ENCODE measurements at regions not wholly inside any gene's neighbourhood (a gene's known extent, or its start where the extent isn't known, plus 50 kb on each side); places are given as distances from the start of the nearest gene placed in this dataset.
"Not testable (repeated sequence)": the region's sequence is repeated elsewhere in the genome, so short reads cannot be mapped to it uniquely, and the experiment has no call there.

- H3K9ac ChIP-seq (ENCODE audit: low read depth, low read length) = no peak overlapping the region
- H3K36me3 ChIP-seq (ENCODE audit: insufficient read depth, low read depth, low read length) = no peaks in the 10 kb centered on the region
- no peaks in the 10 kb centered on the region for H3K4me1 ChIP-seq (ENCODE audit: insufficient read depth, low read length)
- H3K4me3 ChIP-seq (ENCODE audit: low read length) = no peak overlapping the region
- no peak overlapping the region for H3K27ac ChIP-seq (ENCODE audit: low read length)
- H3K27me3 ChIP-seq (ENCODE audit: insufficient read depth, low read length) = no peaks in the 10 kb centered on the region
- no peaks in the 10 kb centered on the region for H3K9me3 ChIP-seq (ENCODE audit: insufficient read depth, low read depth, low read length)
Observed at GRCh38 chr18:65230311-65230710, 520.5 kb upstream of the CDH7 start.

- Histone ChIP-seq H3K9ac (ENCODE audit: low read depth, low read length) (no peak overlapping the region), H3K4me3 (ENCODE audit: low read length) (no peak overlapping the region), H3K27me3 (ENCODE audit: insufficient read depth, low read length) (no peaks in the 10 kb centered on the region), H3K27ac (ENCODE audit: low read length) (no peak overlapping the region), H3K9me3 (ENCODE audit: insufficient read depth, low read depth, low read length) (no peaks in the 10 kb centered on the region), H3K36me3 (ENCODE audit: insufficient read depth, low read depth, low read length) (no peaks in the 10 kb centered on the region), H3K4me1 (ENCODE audit: insufficient read depth, low read length) (no peaks in the 10 kb centered on the region)
Observed at GRCh38 chr18:65227970-65228369, 522.8 kb upstream of the CDH7 start.

- Histone ChIP-seq H3K9me3 (ENCODE audit: insufficient read depth, low read depth, low read length) (no peaks in the 10 kb centered on the region), H3K27ac (ENCODE audit: low read length) (no peak overlapping the region), H3K27me3 (ENCODE audit: insufficient read depth, low read length) (no peaks in the 10 kb centered on the region), H3K4me1 (ENCODE audit: insufficient read depth, low read length) (no peaks in the 10 kb centered on the region), H3K36me3 (ENCODE audit: insufficient read depth, low read depth, low read length) (no peaks in the 10 kb centered on the region), H3K4me3 (ENCODE audit: low read length) (no peak overlapping the region), H3K9ac (ENCODE audit: low read depth, low read length) (no peak overlapping the region)
Observed at GRCh38 chr18:65221736-65222135, 529.1 kb upstream of the CDH7 start.

- no peak overlapping the region for H3K9ac ChIP-seq (ENCODE audit: low read depth, low read length)
Observed at GRCh38 chr18:65221115-65221514, 529.7 kb upstream of the CDH7 start.

GRCh38 chr18:65215865-65216466 is 534.8 kb upstream of the CDH7 start:
- H3K9ac ChIP-seq (ENCODE audit: low read depth, low read length) = no peak overlapping the region
- no peak overlapping the region for H3K4me3 ChIP-seq (ENCODE audit: low read length)
- H3K27me3 ChIP-seq (ENCODE audit: insufficient read depth, low read length) = no peaks in the 10 kb centered on the region
- H3K9me3 ChIP-seq (ENCODE audit: insufficient read depth, low read depth, low read length) = no peaks in the 10 kb centered on the region
- H3K4me1 ChIP-seq (ENCODE audit: insufficient read depth, low read length) = no peaks in the 10 kb centered on the region
- no peak overlapping the region for H3K27ac ChIP-seq (ENCODE audit: low read length)
- no peaks in the 10 kb centered on the region for H3K36me3 ChIP-seq (ENCODE audit: insufficient read depth, low read depth, low read length)

More at GRCh38 chr18:65221115-65221514, 529.7 kb upstream of the CDH7 start:
- H3K27ac ChIP-seq (ENCODE audit: low read length) = no peak overlapping the region
- H3K36me3 ChIP-seq (ENCODE audit: insufficient read depth, low read depth, low read length) = no peaks in the 10 kb centered on the region
- no peaks in the 10 kb centered on the region for H3K9me3 ChIP-seq (ENCODE audit: insufficient read depth, low read depth, low read length)
- H3K27me3 ChIP-seq (ENCODE audit: insufficient read depth, low read length) = no peaks in the 10 kb centered on the region
- no peaks in the 10 kb centered on the region for H3K4me1 ChIP-seq (ENCODE audit: insufficient read depth, low read length)
- no peak overlapping the region for H3K4me3 ChIP-seq (ENCODE audit: low read length)

GRCh38 chr18:65214456-65214855 is 536.4 kb upstream of the CDH7 start:
- Histone ChIP-seq H3K27ac (ENCODE audit: low read length) (no peak overlapping the region), H3K27me3 (ENCODE audit: insufficient read depth, low read length) (no peaks in the 10 kb centered on the region), H3K36me3 (ENCODE audit: insufficient read depth, low read depth, low read length) (no peaks in the 10 kb centered on the region), H3K4me1 (ENCODE audit: insufficient read depth, low read length) (no peaks in the 10 kb centered on the region), H3K9ac (ENCODE audit: low read depth, low read length) (no peak overlapping the region), H3K9me3 (ENCODE audit: insufficient read depth, low read depth, low read length) (no peaks in the 10 kb centered on the region), H3K4me3 (ENCODE audit: low read length) (no peak overlapping the region)

GRCh38 chr18:65206551-65207260 is 544.1 kb upstream of the CDH7 start:
- Histone ChIP-seq H3K4me3 (ENCODE audit: low read length) (no peak overlapping the region), H3K27me3 (ENCODE audit: insufficient read depth, low read length) (no peaks in the 10 kb centered on the region), H3K9ac (ENCODE audit: low read depth, low read length) (no peak overlapping the region), H3K4me1 (ENCODE audit: insufficient read depth, low read length) (no peaks in the 10 kb centered on the region), H3K9me3 (ENCODE audit: insufficient read depth, low read depth, low read length) (no peaks in the 10 kb centered on the region), H3K36me3 (ENCODE audit: insufficient read depth, low read depth, low read length) (no peaks in the 10 kb centered on the region), H3K27ac (ENCODE audit: low read length) (no peak overlapping the region)

GRCh38 chr18:65202091-65202490 is 548.7 kb upstream of the CDH7 start:
- H3K27me3 ChIP-seq (ENCODE audit: insufficient read depth, low read length) = no peaks in the 10 kb centered on the region
- no peak overlapping the region for H3K27ac ChIP-seq (ENCODE audit: low read length)
- H3K36me3 ChIP-seq (ENCODE audit: insufficient read depth, low read depth, low read length) = no peaks in the 10 kb centered on the region
- H3K4me1 ChIP-seq (ENCODE audit: insufficient read depth, low read length) = no peaks in the 10 kb centered on the region
- H3K4me3 ChIP-seq (ENCODE audit: low read length) = no peak overlapping the region
- no peaks in the 10 kb centered on the region for H3K9me3 ChIP-seq (ENCODE audit: insufficient read depth, low read depth, low read length)
- H3K9ac ChIP-seq (ENCODE audit: low read depth, low read length) = no peak overlapping the region

GRCh38 chr18:65175681-65176080 is 575.1 kb upstream of the CDH7 start:
- H3K36me3 ChIP-seq (ENCODE audit: insufficient read depth, low read depth, low read length) = no peaks in the 10 kb centered on the region
- H3K9me3 ChIP-seq (ENCODE audit: insufficient read depth, low read depth, low read length) = peaks cover 8% of the 10 kb centered on the region; the same call in 1 of the 2 replicates
- no peak overlapping the region for H3K27ac ChIP-seq (ENCODE audit: low read length)
- H3K4me3 ChIP-seq (ENCODE audit: low read length) = no peak overlapping the region
- no peak overlapping the region for H3K9ac ChIP-seq (ENCODE audit: low read depth, low read length)
- no peaks in the 10 kb centered on the region for H3K27me3 ChIP-seq (ENCODE audit: insufficient read depth, low read length)
- H3K4me1 ChIP-seq (ENCODE audit: insufficient read depth, low read length) = no peaks in the 10 kb centered on the region

- not testable (repeated sequence) for H3K27ac ChIP-seq (ENCODE audit: low read length); H3K9ac ChIP-seq (ENCODE audit: low read depth, low read length); H3K27me3 ChIP-seq (ENCODE audit: insufficient read depth, low read length); H3K4me3 ChIP-seq (ENCODE audit: low read length); H3K4me1 ChIP-seq (ENCODE audit: insufficient read depth, low read length); H3K36me3 ChIP-seq (ENCODE audit: insufficient read depth, low read depth, low read length)
- H3K9me3 ChIP-seq (ENCODE audit: insufficient read depth, low read depth, low read length) = peaks cover 22% of the 10 kb centered on the region
Observed at GRCh38 chr18:65162086-65162485, 588.7 kb upstream of the CDH7 start.

- no peaks in the 10 kb centered on the region for H3K27me3 ChIP-seq (ENCODE audit: insufficient read depth, low read length)
- H3K36me3 ChIP-seq (ENCODE audit: insufficient read depth, low read depth, low read length) = no peaks in the 10 kb centered on the region
- no peak overlapping the region for H3K4me3 ChIP-seq (ENCODE audit: low read length)
- no peak overlapping the region for H3K27ac ChIP-seq (ENCODE audit: low read length)
- no peak overlapping the region for H3K9ac ChIP-seq (ENCODE audit: low read depth, low read length)
- H3K9me3 ChIP-seq (ENCODE audit: insufficient read depth, low read depth, low read length) = peaks cover 4% of the 10 kb centered on the region; the same call in 1 of the 2 replicates
- H3K4me1 ChIP-seq (ENCODE audit: insufficient read depth, low read length) = no peaks in the 10 kb centered on the region
Observed at GRCh38 chr18:65146482-65147021, 604.3 kb upstream of the CDH7 start.

GRCh38 chr18:65145312-65145711 is 605.5 kb upstream of the CDH7 start:
- no peak overlapping the region for H3K27ac ChIP-seq (ENCODE audit: low read length)
- H3K27me3 ChIP-seq (ENCODE audit: insufficient read depth, low read length) = no peaks in the 10 kb centered on the region
- H3K36me3 ChIP-seq (ENCODE audit: insufficient read depth, low read depth, low read length) = no peaks in the 10 kb centered on the region
- H3K9ac ChIP-seq (ENCODE audit: low read depth, low read length) = no peak overlapping the region
- H3K4me3 ChIP-seq (ENCODE audit: low read length) = no peak overlapping the region
- 0 out of 2 replicates have a peak, but pooled peaks cover 3% of the 10 kb centered on the region for H3K9me3 ChIP-seq (ENCODE audit: insufficient read depth, low read depth, low read length)
- H3K4me1 ChIP-seq (ENCODE audit: insufficient read depth, low read length) = no peaks in the 10 kb centered on the region
